ENCODE measurements at regions not wholly inside any gene's neighbourhood (a gene's known extent, or its start where the extent isn't known, plus 50 kb on each side); places are given as distances from the start of the nearest gene placed in this dataset.

DNA sequence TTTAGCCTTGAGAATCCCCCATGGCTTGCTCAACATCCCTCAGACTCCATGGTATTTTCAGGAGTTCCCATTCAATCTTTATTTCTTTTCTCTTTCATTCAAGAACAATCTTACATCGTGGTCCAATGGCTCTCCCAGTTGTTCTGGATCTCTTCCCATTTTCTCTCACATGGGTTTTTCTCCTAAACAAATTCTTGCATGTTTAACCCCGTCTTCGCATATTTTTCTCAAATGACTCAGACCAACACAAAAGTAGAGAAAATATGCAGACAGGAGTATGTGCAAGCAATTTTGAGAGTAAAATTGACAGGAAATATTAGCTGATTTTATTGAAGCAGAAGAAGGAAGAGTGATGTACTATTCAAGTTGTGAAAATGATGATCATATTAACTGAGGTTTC lies 396.4 kb upstream of the TRAM1L1 start:
- TF ChIP-seq POLR2A (IDR thresholded peaks at IDR 0.05; ENCODE audit: low read length) (no peak), RAD21 (conservative IDR thresholded peaks at IDR 0.05 in 1 of 2, IDR thresholded peaks at IDR 0.05 in 1 of 2) (no peak), ZNF302 (CRISPR knock-in tag; IDR thresholded peaks at IDR 0.05) (no peak), ZFP36 (IDR thresholded peaks at IDR 0.05; ENCODE audit: borderline replicate concordance, partially characterized antibody) (no peak), JUN (IDR thresholded peaks at IDR 0.05) (no peak), BHLHE40 (IDR thresholded peaks at IDR 0.05; ENCODE audit: low read depth, low read length) (no peak), EP300 (IDR thresholded peaks at IDR 0.05) (no peak), ZSCAN20 (CRISPR knock-in tag; IDR thresholded peaks at IDR 0.05) (no peak)
- TF ChIP-seq, protein P1, sequence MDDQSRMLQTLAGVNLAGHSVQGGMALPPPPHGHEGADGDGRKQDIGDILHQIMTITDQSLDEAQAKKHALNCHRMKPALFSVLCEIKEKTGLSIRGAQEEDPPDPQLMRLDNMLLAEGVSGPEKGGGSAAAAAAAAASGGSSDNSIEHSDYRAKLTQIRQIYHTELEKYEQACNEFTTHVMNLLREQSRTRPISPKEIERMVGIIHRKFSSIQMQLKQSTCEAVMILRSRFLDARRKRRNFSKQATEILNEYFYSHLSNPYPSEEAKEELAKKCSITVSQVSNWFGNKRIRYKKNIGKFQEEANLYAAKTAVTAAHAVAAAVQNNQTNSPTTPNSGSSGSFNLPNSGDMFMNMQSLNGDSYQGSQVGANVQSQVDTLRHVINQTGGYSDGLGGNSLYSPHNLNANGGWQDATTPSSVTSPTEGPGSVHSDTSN (IDR thresholded peaks at IDR 0.05): no peak
- TF ChIP-seq, protein P2, sequence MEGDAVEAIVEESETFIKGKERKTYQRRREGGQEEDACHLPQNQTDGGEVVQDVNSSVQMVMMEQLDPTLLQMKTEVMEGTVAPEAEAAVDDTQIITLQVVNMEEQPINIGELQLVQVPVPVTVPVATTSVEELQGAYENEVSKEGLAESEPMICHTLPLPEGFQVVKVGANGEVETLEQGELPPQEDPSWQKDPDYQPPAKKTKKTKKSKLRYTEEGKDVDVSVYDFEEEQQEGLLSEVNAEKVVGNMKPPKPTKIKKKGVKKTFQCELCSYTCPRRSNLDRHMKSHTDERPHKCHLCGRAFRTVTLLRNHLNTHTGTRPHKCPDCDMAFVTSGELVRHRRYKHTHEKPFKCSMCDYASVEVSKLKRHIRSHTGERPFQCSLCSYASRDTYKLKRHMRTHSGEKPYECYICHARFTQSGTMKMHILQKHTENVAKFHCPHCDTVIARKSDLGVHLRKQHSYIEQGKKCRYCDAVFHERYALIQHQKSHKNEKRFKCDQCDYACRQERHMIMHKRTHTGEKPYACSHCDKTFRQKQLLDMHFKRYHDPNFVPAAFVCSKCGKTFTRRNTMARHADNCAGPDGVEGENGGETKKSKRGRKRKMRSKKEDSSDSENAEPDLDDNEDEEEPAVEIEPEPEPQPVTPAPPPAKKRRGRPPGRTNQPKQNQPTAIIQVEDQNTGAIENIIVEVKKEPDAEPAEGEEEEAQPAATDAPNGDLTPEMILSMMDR (IDR thresholded peaks at IDR 0.05): no peak
- TF ChIP-seq, protein P3, sequence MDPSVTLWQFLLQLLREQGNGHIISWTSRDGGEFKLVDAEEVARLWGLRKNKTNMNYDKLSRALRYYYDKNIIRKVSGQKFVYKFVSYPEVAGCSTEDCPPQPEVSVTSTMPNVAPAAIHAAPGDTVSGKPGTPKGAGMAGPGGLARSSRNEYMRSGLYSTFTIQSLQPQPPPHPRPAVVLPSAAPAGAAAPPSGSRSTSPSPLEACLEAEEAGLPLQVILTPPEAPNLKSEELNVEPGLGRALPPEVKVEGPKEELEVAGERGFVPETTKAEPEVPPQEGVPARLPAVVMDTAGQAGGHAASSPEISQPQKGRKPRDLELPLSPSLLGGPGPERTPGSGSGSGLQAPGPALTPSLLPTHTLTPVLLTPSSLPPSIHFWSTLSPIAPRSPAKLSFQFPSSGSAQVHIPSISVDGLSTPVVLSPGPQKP (IDR thresholded peaks at IDR 0.05; ENCODE audit: low read depth, low read length): no peak
- TF ChIP-seq, protein P4, sequence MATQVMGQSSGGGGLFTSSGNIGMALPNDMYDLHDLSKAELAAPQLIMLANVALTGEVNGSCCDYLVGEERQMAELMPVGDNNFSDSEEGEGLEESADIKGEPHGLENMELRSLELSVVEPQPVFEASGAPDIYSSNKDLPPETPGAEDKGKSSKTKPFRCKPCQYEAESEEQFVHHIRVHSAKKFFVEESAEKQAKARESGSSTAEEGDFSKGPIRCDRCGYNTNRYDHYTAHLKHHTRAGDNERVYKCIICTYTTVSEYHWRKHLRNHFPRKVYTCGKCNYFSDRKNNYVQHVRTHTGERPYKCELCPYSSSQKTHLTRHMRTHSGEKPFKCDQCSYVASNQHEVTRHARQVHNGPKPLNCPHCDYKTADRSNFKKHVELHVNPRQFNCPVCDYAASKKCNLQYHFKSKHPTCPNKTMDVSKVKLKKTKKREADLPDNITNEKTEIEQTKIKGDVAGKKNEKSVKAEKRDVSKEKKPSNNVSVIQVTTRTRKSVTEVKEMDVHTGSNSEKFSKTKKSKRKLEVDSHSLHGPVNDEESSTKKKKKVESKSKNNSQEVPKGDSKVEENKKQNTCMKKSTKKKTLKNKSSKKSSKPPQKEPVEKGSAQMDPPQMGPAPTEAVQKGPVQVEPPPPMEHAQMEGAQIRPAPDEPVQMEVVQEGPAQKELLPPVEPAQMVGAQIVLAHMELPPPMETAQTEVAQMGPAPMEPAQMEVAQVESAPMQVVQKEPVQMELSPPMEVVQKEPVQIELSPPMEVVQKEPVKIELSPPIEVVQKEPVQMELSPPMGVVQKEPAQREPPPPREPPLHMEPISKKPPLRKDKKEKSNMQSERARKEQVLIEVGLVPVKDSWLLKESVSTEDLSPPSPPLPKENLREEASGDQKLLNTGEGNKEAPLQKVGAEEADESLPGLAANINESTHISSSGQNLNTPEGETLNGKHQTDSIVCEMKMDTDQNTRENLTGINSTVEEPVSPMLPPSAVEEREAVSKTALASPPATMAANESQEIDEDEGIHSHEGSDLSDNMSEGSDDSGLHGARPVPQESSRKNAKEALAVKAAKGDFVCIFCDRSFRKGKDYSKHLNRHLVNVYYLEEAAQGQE (IDR thresholded peaks at IDR 0.05): no peak

Data from A549 (cell line).